Heart left ventricle (tissue), 13 donors: ENCODE measurements at regions not wholly inside any gene's neighbourhood (a gene's known extent, or its start where the extent isn't known, plus 50 kb on each side); places are given as distances from the start of the nearest gene placed in this dataset.

Experiments
- CTCF ChIP-seq, 12 donors: fragments of 200-600 bp; sonication (generic) in 4 of 12; IDR thresholded peaks; one replicate each; pipeline versions ENCODE4 v1.5.0 to v1.8.0; 2018 to 2022; ENCODE audit warnings: antibody characterized with exemption in 12 of 12, mild to moderate bottlenecking in 5 of 12
- POLR2A ChIP-seq, 2 donors: fragments of 450-650 bp; IDR thresholded peaks; one replicate each; pipeline ENCODE4 v1.6.1; 2017; ENCODE audit warnings: antibody characterized with exemption in 2 of 2, mild to moderate bottlenecking in 2 of 2, moderate library complexity in 2 of 2
- donor health status: ischemic (EF 13 %, LVEDD 7.1; RV severe dilation, severe dysfunction).
- donor health status: DM: no; HTN: yes; CAD: no.
- donor health status: DM: no; HTN: no; CAD: no.
- donor health status: ischemic (EF 25% LVEDD 6.9; RV normal size, moderate dysfunction).
- donor health status: ischemic (EF 25% LVEDD 5.7; RV mildly dilated, moderate dysfunction).
- donor health status: ischemic (EF 35%, LVEDD 5.7; RV mildly dilated, moderate dysfunction).
- donor health status: nonischemic (EF 11% LVEDD 7.7; RV severe dilation, severe dysfunction).
- donor health status: DM: yes; HTN: yes; CAD: no.
- donor health status: PGD.
- donor health status: ischemic (EF 29% LVEDD 5.4; RV normal size, mild dysfunction).
- donor health status: nonischemic (EF 23%, LVEDD 6.1; RV moderate dilation, normal function).

GRCh38 chr18:55031979-55032378 is 72.7 kb upstream of the CCDC68 start:
- TF ChIP-seq CTCF (IDR thresholded peaks at IDR 0.05) (no peak), POLR2A (IDR thresholded peaks at IDR 0.05) (no peak)
